Activated T-cell treated with anti-CD3 and anti-CD28 coated beads, Interleukin-2, amount 50 U/mL, for 72 hours (primary cell): ENCODE measurements at regions not wholly inside any gene's neighbourhood (a gene's known extent, or its start where the extent isn't known, plus 50 kb on each side); places are given as distances from the start of the nearest gene placed in this dataset.

ENCODE experiments used
- ATAC-seq, 2 donors: fragments of 150-1000 bp; cut with Tn5 transposase; replicated peaks in 1 of 2; 2 replicates each; pipeline ENCODE4 v1.10.0; 2021; ENCODE audit warnings: moderate library complexity in 2 of 2, mild to moderate bottlenecking in 1 of 2
- DNase-seq, 2 donors: peaks; one replicate each; pipeline ENCODE4 v3.0.0; 2021 to 2022; ENCODE audit warnings: mixed read lengths in 1 of 2
- H3K27ac Mint-ChIP-seq: one replicate; pipeline ENCODE4 v1.8.0; 2022; ENCODE audit warnings: mild to moderate bottlenecking, moderate library complexity, mixed read lengths
- H3K27me3 Mint-ChIP-seq: one replicate; pipeline ENCODE4 v1.8.0; 2022; ENCODE audit warnings: low read depth, mixed read lengths
- H3K36me3 Mint-ChIP-seq, 2 donors: one replicate each; pipeline ENCODE4 v1.8.0; 2022; ENCODE audit warnings: mixed read lengths in 2 of 2, mild to moderate bottlenecking in 1 of 2; ENCODE audit not compliant: insufficient read depth in 2 of 2
- H3K4me1 Mint-ChIP-seq: one replicate; pipeline ENCODE4 v1.8.0; 2022; ENCODE audit warnings: low read depth, mixed read lengths
- H3K4me3 Mint-ChIP-seq, 2 donors: one replicate each; pipeline ENCODE4 v1.8.0; 2022; ENCODE audit warnings: mild to moderate bottlenecking in 2 of 2, mixed read lengths in 2 of 2, moderate library complexity in 2 of 2
- H3K9me3 Mint-ChIP-seq, 2 donors: one replicate each; pipeline ENCODE4 v1.8.0; 2022; ENCODE audit warnings: mixed read lengths in 2 of 2

DNA sequence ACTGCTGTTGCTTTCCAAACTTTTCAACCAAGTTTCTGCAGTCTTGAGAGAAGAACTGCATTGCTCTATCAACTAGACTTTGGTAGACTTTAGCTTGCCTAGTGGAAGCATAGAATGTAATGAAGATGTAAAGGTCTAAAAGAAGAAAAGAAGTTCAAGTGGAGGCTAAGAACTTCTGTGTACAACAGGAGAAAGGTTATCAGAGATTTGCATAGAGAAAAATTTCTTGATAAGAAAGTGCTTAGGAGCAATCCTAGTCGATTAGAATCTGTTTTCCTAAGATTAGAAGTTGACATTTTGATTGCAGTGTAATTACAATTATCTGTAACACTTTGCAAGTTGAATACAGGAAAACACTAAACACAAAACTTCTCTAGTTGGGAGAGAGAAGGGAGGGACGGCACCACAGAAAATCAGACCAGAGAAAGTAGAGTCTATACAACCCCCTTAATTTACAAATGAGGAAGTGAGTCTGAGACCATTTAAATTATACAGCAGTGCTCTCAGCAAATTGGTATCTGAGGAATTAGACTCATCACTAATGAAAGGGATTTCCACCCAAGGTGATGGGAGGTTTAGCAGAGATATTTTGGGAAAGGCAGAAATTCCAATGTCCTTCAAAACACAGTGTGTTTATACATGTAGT is 194.3 kb upstream of the MARCKS start:
- ATAC-seq (no peak), DNase-seq (no peak)
- H3K4me1 Mint-ChIP-seq, result no peaks in the 10 kb centered on the region
- H3K9me3 Mint-ChIP-seq, result no peaks in the 10 kb centered on the region
- H3K27ac Mint-ChIP-seq, result no peak overlapping the region
- H3K36me3 Mint-ChIP-seq, result no peaks in the 10 kb centered on the region
- no peak overlapping the region for H3K4me3 Mint-ChIP-seq
- H3K27me3 Mint-ChIP-seq, result peaks cover 23% of the 10 kb centered on the region

DNA sequence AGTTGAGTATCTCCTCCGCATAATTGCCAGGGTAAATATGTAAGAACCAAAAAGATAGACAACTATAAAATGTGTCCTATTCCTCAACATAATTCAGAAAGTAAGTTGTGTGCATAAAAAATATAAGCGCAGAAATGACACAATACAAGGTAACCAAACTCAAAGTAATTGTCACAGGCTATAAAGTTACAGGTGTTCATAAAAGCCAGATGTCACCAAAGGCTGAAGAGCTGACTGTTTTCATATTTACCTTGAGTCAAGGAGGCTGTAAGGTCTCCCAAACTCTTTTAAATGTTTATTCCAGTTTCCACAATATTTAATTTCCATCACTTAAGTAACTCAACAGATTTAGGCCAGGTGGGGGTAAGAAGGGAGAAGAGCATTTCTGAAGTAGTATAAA is 192.2 kb upstream of the MARCKS start:
- H3K27ac Mint-ChIP-seq, result no peak overlapping the region
- no peaks in the 10 kb centered on the region for H3K4me1 Mint-ChIP-seq
- no peak for ATAC-seq
- H3K27me3 Mint-ChIP-seq, result peaks cover 23% of the 10 kb centered on the region
- no peaks in the 10 kb centered on the region for H3K9me3 Mint-ChIP-seq
- no peak for DNase-seq
- H3K36me3 Mint-ChIP-seq, result no peaks in the 10 kb centered on the region
- no peak overlapping the region for H3K4me3 Mint-ChIP-seq

DNA sequence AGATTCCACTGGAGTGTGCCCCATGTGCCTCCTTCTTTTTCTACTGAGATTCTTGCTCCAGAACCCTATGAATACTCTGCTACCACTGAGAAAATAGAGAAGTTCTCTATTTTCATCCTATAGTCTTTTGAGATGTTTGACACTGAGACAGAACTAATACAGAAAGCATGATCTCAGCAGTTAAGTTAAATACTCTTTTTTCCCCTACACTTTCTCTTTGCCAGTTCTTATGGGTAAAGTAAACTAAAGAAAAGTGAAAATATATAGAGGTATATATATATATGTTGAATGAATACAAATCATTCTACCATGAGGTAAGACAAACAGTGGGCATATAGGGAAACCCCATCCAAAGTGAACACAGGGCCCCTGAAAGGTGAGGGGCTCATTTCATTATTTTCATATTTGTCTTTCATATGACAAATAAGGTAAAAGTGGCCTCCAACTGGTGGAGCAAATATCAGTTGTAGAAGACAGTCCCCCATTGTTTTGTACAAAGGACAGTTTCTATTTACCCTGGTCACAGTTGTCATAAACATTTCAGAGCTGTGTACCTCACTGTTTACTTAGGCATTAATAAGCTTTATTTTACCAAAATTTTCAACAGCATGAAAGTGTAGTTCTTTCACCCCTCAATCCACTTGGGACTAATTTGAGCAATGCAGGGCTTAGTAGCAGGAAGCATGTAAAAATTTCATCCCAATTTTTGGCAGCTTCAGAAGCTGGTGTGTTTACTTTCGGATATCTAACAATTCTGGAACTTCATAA is 188.3 kb upstream of the MARCKS start:
- Mint-ChIP-seq H3K27ac (no peak overlapping the region), H3K4me1 (no peaks in the 10 kb centered on the region), H3K36me3 (no peaks in the 10 kb centered on the region), H3K9me3 (no peaks in the 10 kb centered on the region), H3K4me3 (no peak overlapping the region), H3K27me3 (peaks cover 8% of the 10 kb centered on the region)
- ATAC-seq (no peak), DNase-seq (no peak)

DNA sequence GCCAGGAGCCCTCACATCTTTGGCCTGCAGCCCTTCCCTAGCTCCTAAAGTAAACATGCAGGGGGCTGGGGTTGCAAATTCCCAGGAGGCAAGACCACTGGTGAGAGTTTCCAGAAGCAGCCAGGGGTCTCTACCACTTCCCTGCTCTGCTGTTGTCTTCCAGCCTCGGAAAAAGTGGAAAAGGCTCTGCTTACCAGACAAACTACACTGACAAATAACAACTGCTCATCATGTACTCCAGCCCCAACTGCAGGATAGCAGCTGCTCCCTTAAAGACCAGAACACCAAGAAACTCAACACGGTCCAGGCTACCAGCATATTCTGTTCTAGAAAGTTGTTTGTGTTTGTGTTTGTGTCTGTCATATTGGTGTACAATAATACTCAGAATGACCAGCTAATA is 187.5 kb upstream of the MARCKS start:
- ATAC-seq (no peak), DNase-seq (no peak)
- Mint-ChIP-seq H3K36me3 (no peaks in the 10 kb centered on the region), H3K27me3 (peaks cover 11% of the 10 kb centered on the region), H3K4me1 (no peaks in the 10 kb centered on the region), H3K27ac (no peak overlapping the region), H3K4me3 (no peak overlapping the region), H3K9me3 (no peaks in the 10 kb centered on the region)

DNA sequence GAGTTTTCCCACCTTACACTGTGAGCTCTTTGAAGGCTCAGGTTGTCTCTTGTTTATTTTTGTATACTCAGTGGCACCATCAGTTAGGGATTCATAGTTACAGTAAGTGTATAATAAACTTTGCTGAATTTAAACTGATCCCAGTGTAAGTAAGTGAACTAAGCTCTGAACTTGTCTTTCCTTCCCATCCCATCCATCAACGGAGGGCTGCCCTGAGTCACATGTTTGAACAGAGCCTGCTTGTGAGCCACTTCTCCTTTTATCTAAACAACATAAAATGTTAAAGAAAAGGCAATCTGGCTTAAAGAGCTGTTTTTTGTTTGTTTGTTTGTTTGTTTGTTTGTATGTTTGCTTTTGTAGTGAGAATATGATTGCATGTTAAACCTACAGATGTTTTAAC is 185.7 kb upstream of the MARCKS start:
- Mint-ChIP-seq H3K4me3 (no peak overlapping the region), H3K27me3 (peaks cover 6% of the 10 kb centered on the region), H3K9me3 (no peaks in the 10 kb centered on the region), H3K36me3 (no peaks in the 10 kb centered on the region), H3K4me1 (no peaks in the 10 kb centered on the region), H3K27ac (no peak overlapping the region)
- DNase-seq (no peak), ATAC-seq (no peak)

DNA sequence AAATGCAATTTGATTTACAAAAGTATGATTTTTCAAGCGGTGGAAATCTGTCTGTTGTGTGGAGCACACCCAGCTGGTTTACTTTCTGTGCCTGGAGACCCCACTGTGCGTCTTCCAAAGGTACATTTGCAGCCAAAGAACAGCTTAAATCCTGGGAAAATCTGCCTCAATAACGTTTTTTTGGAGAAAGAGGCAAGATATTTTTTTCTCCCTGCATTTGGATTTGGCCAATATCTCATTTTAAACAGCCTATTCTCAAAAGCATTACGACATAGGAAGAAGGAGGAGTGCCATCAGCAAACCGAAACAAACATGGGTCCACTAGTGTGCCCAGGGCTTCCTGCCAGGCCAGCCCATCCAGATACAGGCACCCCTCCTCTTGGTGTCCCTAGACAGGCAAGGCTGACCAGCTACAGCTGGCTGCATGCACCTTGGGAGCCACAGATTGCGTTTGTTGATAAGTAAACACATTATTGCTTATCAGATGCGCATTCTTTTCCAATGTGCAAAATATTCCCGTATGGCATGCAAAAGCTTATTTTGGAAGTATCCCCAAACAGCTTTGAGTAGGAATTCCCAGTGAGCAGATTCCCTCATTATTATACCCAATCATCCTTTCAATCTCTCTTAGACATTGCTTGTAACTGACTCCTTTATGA is 184.5 kb upstream of the MARCKS start:
- DNase-seq (no peak), ATAC-seq (no peak)
- Mint-ChIP-seq H3K36me3 (no peaks in the 10 kb centered on the region), H3K9me3 (no peaks in the 10 kb centered on the region), H3K27ac (no peak overlapping the region), H3K27me3 (peaks cover 6% of the 10 kb centered on the region), H3K4me3 (no peak overlapping the region), H3K4me1 (no peaks in the 10 kb centered on the region)

DNA sequence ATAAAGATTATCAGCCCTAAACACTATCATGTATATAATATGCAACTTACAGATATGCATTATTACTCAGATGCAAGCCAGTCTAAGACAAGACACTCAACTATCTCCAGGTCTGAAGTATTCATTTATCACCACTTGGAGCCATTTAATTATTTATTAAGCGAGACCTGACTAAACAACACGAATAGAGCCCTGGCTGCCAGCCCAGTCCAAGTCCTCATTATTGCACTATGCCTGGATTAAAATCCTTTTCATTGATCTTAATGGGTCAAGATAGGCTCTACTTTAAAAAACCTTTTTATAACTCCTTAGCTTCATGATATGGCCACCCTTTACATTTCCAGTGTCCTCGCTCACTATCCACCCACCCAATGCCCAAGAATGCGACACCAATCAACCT is 183.1 kb upstream of the MARCKS start:
- no peak for ATAC-seq
- H3K27ac Mint-ChIP-seq, result no peak overlapping the region
- H3K4me3 Mint-ChIP-seq, result no peak overlapping the region
- no peaks in the 10 kb centered on the region for H3K36me3 Mint-ChIP-seq
- no peaks in the 10 kb centered on the region for H3K9me3 Mint-ChIP-seq
- H3K27me3 Mint-ChIP-seq, result peaks cover 11% of the 10 kb centered on the region
- no peak for DNase-seq
- no peaks in the 10 kb centered on the region for H3K4me1 Mint-ChIP-seq

DNA sequence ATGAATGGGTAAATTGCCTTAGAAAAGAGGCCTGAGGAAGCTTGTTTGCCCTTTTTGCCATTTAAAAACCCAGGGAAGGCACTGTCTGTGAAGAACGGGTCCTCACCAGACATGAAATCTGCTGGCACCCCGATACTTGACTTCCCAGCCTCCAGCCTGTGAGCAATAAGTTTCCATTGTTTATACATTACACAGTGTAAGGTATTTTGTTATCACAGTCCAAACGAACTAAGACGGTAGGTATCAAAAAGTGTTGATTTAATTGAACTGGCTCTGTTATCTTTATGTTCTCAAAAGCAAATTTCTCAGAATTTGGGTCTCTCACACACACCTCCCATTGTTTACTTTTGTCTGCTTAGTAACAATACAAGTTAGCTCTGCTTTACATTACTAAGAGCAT is 181.1 kb upstream of the MARCKS start:
- no peaks in the 10 kb centered on the region for H3K4me1 Mint-ChIP-seq
- H3K27ac Mint-ChIP-seq, result no peak overlapping the region
- peaks cover 13% of the 10 kb centered on the region for H3K27me3 Mint-ChIP-seq
- ATAC-seq (no peak), DNase-seq (no peak)
- H3K36me3 Mint-ChIP-seq, result no peaks in the 10 kb centered on the region
- H3K4me3 Mint-ChIP-seq, result no peak overlapping the region
- no peaks in the 10 kb centered on the region for H3K9me3 Mint-ChIP-seq

DNA sequence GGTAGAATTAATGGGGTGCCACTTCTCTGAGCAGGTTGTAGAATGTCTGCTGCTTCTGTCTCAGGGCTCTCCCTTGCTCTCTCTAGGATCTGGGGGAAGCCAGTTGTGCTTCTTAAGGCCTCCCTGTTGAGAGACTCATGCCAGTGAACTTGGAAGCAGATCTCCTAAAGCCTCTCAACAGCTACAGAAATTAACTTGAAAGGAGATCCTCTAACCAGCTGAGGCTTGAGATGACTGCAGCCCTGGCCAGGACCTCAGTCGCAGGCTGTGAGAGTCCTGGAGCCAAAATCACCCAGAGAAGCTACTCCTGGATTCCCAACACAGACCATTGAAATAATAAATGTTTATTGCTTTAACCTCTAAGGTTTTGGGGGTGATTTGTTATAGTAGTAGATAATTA is 180.2 kb upstream of the MARCKS start:
- ATAC-seq (no peak), DNase-seq (no peak)
- no peak overlapping the region for H3K4me3 Mint-ChIP-seq
- H3K4me1 Mint-ChIP-seq, result no peaks in the 10 kb centered on the region
- H3K36me3 Mint-ChIP-seq, result no peaks in the 10 kb centered on the region
- H3K27me3 Mint-ChIP-seq, result peaks cover 13% of the 10 kb centered on the region
- no peak overlapping the region for H3K27ac Mint-ChIP-seq
- H3K9me3 Mint-ChIP-seq, result no peaks in the 10 kb centered on the region

DNA sequence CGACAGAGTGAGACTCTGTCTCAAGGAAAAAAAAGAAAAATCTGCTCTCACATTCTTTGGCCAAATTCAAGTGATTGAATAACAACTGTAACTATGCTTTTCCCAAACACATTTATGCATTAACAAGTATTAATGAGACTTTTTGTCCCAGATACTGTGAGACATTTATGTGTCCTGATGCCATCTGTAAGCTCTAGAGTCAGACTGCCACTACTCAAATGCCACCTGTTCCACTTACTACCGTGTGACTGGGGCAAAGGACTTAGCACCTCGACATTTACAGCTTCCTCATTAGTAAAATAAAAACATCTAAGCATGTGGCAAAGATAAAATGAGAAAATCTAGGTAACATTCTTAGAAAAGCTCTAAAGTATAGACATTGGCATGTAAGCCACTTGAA is 178.1 kb upstream of the MARCKS start:
- H3K9me3 Mint-ChIP-seq, result no peaks in the 10 kb centered on the region
- no peaks in the 10 kb centered on the region for H3K36me3 Mint-ChIP-seq
- peaks cover 13% of the 10 kb centered on the region for H3K27me3 Mint-ChIP-seq
- no peaks in the 10 kb centered on the region for H3K4me1 Mint-ChIP-seq
- DNase-seq (no peak), ATAC-seq (no peak)
- H3K27ac Mint-ChIP-seq, result no peak overlapping the region
- H3K4me3 Mint-ChIP-seq, result no peak overlapping the region

DNA sequence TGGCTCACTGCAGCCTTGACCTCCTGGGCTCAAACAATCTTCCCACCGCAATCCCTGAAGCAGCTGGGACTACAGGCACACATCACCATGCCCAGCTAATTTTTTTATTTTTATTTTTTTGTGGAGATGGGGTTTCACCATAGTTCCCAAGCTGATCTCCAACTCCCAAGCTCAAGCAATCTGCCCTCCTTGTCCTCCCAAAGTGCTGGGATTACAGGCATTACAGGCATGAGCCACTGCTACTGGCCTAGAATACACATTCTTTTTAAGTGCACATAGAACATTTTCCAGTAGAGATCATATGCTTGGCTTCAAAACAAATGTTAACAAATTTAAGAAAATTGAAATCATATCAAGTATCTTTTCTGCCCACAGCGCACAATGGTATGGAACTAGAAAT is 176.8 kb upstream of the MARCKS start:
- Mint-ChIP-seq H3K27me3 (peaks cover 13% of the 10 kb centered on the region), H3K27ac (no peak overlapping the region)
- no peak for ATAC-seq

DNA sequence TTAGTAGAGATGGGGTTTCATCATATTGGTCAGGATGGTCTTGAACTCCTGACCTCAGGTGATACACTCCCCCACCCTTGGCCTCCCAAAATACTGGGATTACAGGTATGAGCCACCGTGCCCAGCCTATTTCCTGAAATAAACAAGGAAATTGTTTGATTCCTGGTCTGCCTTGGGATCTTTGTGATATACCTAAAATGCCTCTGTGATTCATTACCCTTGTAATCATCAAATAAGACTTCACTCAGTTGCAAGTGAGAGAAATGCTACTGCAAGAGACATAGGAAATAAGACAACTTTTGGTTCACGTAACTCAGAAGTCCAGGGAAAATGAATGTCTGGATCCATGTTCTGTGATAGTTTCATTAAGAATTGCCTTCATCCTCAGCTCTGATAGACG is 173.2 kb upstream of the MARCKS start:
- Mint-ChIP-seq H3K36me3 (no peaks in the 10 kb centered on the region), H3K27me3 (peaks cover 23% of the 10 kb centered on the region), H3K4me1 (no peaks in the 10 kb centered on the region), H3K4me3 (no peak overlapping the region), H3K9me3 (no peaks in the 10 kb centered on the region), H3K27ac (no peak overlapping the region)
- DNase-seq, result no peak
- ATAC-seq, result no peak

More for the DNA sequence above, 176.8 kb upstream of the MARCKS start:
- H3K36me3 Mint-ChIP-seq, result no peaks in the 10 kb centered on the region
- H3K4me3 Mint-ChIP-seq, result no peak overlapping the region
- DNase-seq, result no peak
- no peaks in the 10 kb centered on the region for H3K4me1 Mint-ChIP-seq
- no peaks in the 10 kb centered on the region for H3K9me3 Mint-ChIP-seq

DNA sequence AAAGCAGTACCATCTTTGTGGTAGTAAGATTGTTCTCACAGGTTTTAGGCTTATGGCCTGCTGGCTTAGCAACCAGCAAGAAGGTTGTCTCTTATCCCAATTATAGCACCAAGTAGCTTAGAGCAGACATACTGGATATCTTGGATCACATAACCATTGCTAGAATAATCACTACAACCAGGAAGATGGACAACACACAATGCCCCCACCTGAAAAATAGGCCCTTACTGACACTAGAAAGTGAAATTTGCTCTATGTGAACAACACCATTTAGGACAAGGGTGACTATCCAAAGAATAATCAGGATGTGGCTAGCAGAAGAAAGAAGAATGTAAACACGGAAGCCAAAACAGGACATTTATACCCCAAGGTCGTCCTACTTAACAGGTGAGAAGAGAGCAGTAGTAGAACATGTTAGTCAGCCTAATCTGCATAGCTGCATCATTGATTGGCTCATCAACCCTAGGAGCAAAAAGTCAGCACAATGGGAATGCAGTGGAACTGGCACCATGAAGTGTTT is 172.7 kb upstream of the MARCKS start:
- DNase-seq (no peak), ATAC-seq (no peak)
- Mint-ChIP-seq H3K27me3 (peaks cover 20% of the 10 kb centered on the region), H3K9me3 (no peaks in the 10 kb centered on the region), H3K27ac (no peak overlapping the region), H3K4me1 (no peaks in the 10 kb centered on the region), H3K36me3 (no peaks in the 10 kb centered on the region), H3K4me3 (no peak overlapping the region)
